B cell (primary cell): ENCODE measurements at regions not wholly inside any gene's neighbourhood (a gene's known extent, or its start where the extent isn't known, plus 50 kb on each side); places are given as distances from the start of the nearest gene placed in this dataset.

ENCODE experiments used
- ATAC-seq: fragments of 200-7000 bp; cut with Tn5 transposase; one replicate; pipeline ENCODE4 v1.10.0; 2021; ENCODE audit warnings: low read depth, mild to moderate bottlenecking, moderate number of reproducible peaks, moderate library complexity
- CTCF ChIA-PET: fragments of 350-600 bp; sonication (Branson Sonifier 250); formaldehyde crosslinking; loops from one replicate; lab custom pipeline; 2021; ENCODE audit warnings: antibody characterized with exemption, inconsistent platforms; lab: Charles Lee
- POLR2A ChIA-PET: fragments of 350-600 bp; sonication (Branson Sonifier 250); formaldehyde crosslinking; loops from one replicate; lab custom pipeline; 2021; ENCODE audit warnings: antibody characterized with exemption; lab: Charles Lee
- DNase-seq: peaks from one replicate; pipeline ENCODE4 v3.0.0; 2013
- H2AFZ ChIP-seq: 2 replicates; pipeline ENCODE4 v1.6.1; 2012; ENCODE audit warnings: mild to moderate bottlenecking, low read depth, low read length; ENCODE audit not compliant: insufficient read depth, poor library complexity, severe bottlenecking
- H3K27ac ChIP-seq, 2 donors: 1 replicate in 1 of 2; 2 replicates in 1 of 2; pipeline ENCODE4 v1.5.1; 2012 to 2013; ENCODE audit warnings: low read length in 2 of 2, mild to moderate bottlenecking in 2 of 2, moderate library complexity in 1 of 2
- H3K27me3 ChIP-seq, 4 experiments: fragments of 200-600 bp in 1 of 4; sonication (generic) in 1 of 4; replicated peaks in 1 of 4; 1 replicate in 2 of 4; 2 replicates in 2 of 4; pipeline versions ENCODE4 v1.6.1 to v1.7.0; 2013 to 2016; ENCODE audit warnings: low read length in 3 of 4, mild to moderate bottlenecking in 2 of 4, mixed read lengths in 1 of 4, moderate library complexity in 1 of 4; ENCODE audit not compliant: insufficient read depth in 4 of 4, control insufficient read depth in 3 of 4; ENCODE audit errors: control extremely low read depth in 1 of 4
- H3K36me3 ChIP-seq, 2 experiments: replicated peaks in 1 of 2; 1 replicate in 1 of 2; 2 replicates in 1 of 2; pipeline versions ENCODE4 v1.6.1 to v1.7.1; 2013; ENCODE audit warnings: low read length in 1 of 2; ENCODE audit not compliant: insufficient read depth in 2 of 2, control insufficient read depth in 1 of 2; ENCODE audit errors: control extremely low read depth in 1 of 2, extremely low read depth in 1 of 2
- H3K4me1 ChIP-seq, 2 donors: fragments of 200-600 bp in 1 of 2; sonication (generic) in 1 of 2; 1 replicate in 1 of 2; 2 replicates in 1 of 2; pipeline versions ENCODE4 v1.5.1 to v1.6.1; 2013 to 2017; ENCODE audit warnings: low read length in 2 of 2; ENCODE audit not compliant: control insufficient read depth in 2 of 2, insufficient read depth in 2 of 2
- H3K4me2 ChIP-seq: replicated peaks from 2 replicates; pipeline ENCODE3; 2012; ENCODE audit warnings: mild to moderate bottlenecking, low read depth, low read length; ENCODE audit not compliant: poor library complexity, severe bottlenecking
- H3K4me3 ChIP-seq, 5 experiments: fragments of 200-600 bp in 1 of 5; sonication (generic) in 1 of 5; 1 replicate in 3 of 5; 2 replicates in 2 of 5; pipeline versions ENCODE4 v1.5.1 to v1.7.0; 2011 to 2016; ENCODE audit warnings: low read length in 4 of 5, mild to moderate bottlenecking in 4 of 5, low read depth in 2 of 5, control low read depth in 1 of 5, moderate library complexity in 1 of 5; ENCODE audit not compliant: insufficient read depth in 1 of 5; ENCODE audit errors: control extremely low read depth in 1 of 5, extremely low read depth in 1 of 5
- H3K79me2 ChIP-seq: fragments of 200-600 bp; sonication (generic); one replicate; pipeline ENCODE4 v1.6.0; 2016; ENCODE audit warnings: low read length; ENCODE audit not compliant: control insufficient read depth, insufficient read depth
- H3K9ac ChIP-seq: fragments of 200-600 bp; sonication (generic); 2 replicates; pipeline ENCODE4 v1.6.1; 2017; ENCODE audit warnings: mild to moderate bottlenecking, low read length, moderate library complexity
- H3K9me3 ChIP-seq, 3 donors: one replicate each; pipeline versions ENCODE4 v1.6.1 to v1.7.1; 2013; ENCODE audit warnings: low read length in 2 of 3; ENCODE audit not compliant: control insufficient read depth in 2 of 3, insufficient read depth in 1 of 3; ENCODE audit errors: control extremely low read depth in 1 of 3
- H4K20me1 ChIP-seq: 2 replicates; pipeline ENCODE4 v1.6.0; 2012; ENCODE audit warnings: mild to moderate bottlenecking, low read length; ENCODE audit not compliant: insufficient read depth, control insufficient read depth, poor library complexity, severe bottlenecking
- H3K27ac Mint-ChIP-seq: one replicate; pipeline ENCODE4 v1.8.0; 2021; ENCODE audit warnings: mixed read lengths
- H3K27me3 Mint-ChIP-seq: one replicate; pipeline ENCODE4 v1.8.0; 2021; ENCODE audit warnings: mixed read lengths
- H3K4me1 Mint-ChIP-seq: one replicate; pipeline ENCODE4 v1.8.0; 2021; ENCODE audit warnings: mixed read lengths
- H3K4me3 Mint-ChIP-seq: one replicate; pipeline ENCODE4 v1.8.0; 2021; ENCODE audit warnings: mixed read lengths
- H3K9me3 Mint-ChIP-seq: one replicate; pipeline ENCODE4 v1.8.0; 2022; ENCODE audit warnings: mixed read lengths; ENCODE audit not compliant: insufficient read depth
- CTCF ChIP-seq: fragments of 200-600 bp; IDR thresholded peaks from one replicate; pipeline ENCODE4 v1.8.0; 2022; ENCODE audit warnings: antibody characterized with exemption, mild to moderate bottlenecking
- EZH2 ChIP-seq: IDR thresholded peaks from 2 replicates; pipeline ENCODE4 v1.6.1; 2012; ENCODE audit warnings: borderline replicate concordance, low read depth, mild to moderate bottlenecking, moderate library complexity, low read length; ENCODE audit not compliant: insufficient read depth, poor library complexity, severe bottlenecking
- WGBS: methylation state at CpG from one replicate; pipeline ENCODE4 v1.1.5; 2013; ENCODE audit warnings: missing lambda C conversion rate; ENCODE audit not compliant: insufficient coverage; 5-methylcytosine and 5-hydroxymethylcytosine counted together
- intact Hi-C: fragments of 100-400 bp; cut with micrococcal nuclease; formaldehyde crosslinking; loops from one replicate; pipeline ENCODE4 v1.10.0; 2022

DNA sequence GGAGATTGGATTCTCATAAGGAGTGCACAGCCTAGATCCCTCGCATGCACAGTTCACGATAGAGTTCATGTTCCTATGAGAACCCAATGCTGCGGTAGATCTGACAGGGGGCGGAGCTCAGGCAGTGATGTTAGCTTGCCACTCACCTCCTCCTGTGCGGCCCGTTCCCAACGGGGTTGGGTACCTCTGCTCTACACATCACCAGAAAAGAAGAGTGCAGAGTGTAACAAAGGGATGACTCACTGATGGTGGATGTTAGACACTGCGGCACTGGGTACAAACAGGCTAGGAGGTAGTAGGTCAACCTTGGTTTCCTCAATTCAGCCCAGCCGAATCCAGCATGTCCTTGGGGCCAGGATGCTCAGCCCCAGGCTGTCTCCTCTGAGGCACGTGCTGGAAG lies 66.8 kb upstream of the CHST15 start:
- TF ChIP-seq CTCF (no peak), EZH2 (no peak)
- Histone ChIP-seq H3K9me3 (peaks cover 0 to 7% (median 0%) of the 10 kb centered on the region in 3 donors), H3K4me3 (no peak overlapping the region), H3K4me2 (no peak overlapping the region), H2AFZ (no peak overlapping the region), H3K27ac (no peak overlapping the region), H3K36me3 (no peaks in the 10 kb centered on the region), H3K79me2 (no peaks in the 10 kb centered on the region), H3K9ac (no peak overlapping the region), H4K20me1 (no peaks in the 10 kb centered on the region), H3K4me1 (no peaks in the 10 kb centered on the region), H3K27me3 (no peaks in the 10 kb centered on the region)
- H3K27ac Mint-ChIP-seq, result no peak overlapping the region
- no peak overlapping the region for H3K4me3 Mint-ChIP-seq
- ATAC-seq, result no peak
- DNase-seq, result no peak
- H3K27me3 Mint-ChIP-seq, result peaks cover 10% of the 10 kb centered on the region
- H3K4me1 Mint-ChIP-seq, result peaks cover 2% of the 10 kb centered on the region
- intact Hi-C loops, result no loop called here
- ChIA-PET POLR2A (no interaction called here), CTCF (interaction anchor here (0.9 kb wide), 1 partner anchor 32 kb away, joined by 3 read pairs; no protein-coding TSS in a partner anchor)
- no peaks in the 10 kb centered on the region for H3K9me3 Mint-ChIP-seq
- WGBS, result 92% methylated on average over 10 of the region's 10 CpGs

GRCh38 chr10:124159153-124159552 lies 65.8 kb upstream of the CHST15 start:
- H3K9me3 Mint-ChIP-seq, result no peaks in the 10 kb centered on the region
- ChIA-PET POLR2A (no interaction called here), CTCF (interaction anchor here (1.1 to 1.3 kb wide), 2 partner anchors 163 to 230 kb away, joined by 3 to 7 read pairs; no protein-coding TSS in a partner anchor)
- H3K4me2 ChIP-seq, result no peak overlapping the region
- H3K4me3 Mint-ChIP-seq, result no peak overlapping the region
- peaks cover 10% of the 10 kb centered on the region for H3K27me3 Mint-ChIP-seq
- peaks cover 3% of the 10 kb centered on the region for H3K4me1 Mint-ChIP-seq
- H3K79me2 ChIP-seq, result no peaks in the 10 kb centered on the region
- H3K4me3 ChIP-seq, result no peak overlapping the region
- no peaks in the 10 kb centered on the region for H3K27me3 ChIP-seq
- no peak overlapping the region for H3K27ac ChIP-seq
- TF ChIP-seq EZH2, result no peak
- no peak for TF ChIP-seq CTCF
- H3K4me1 ChIP-seq, result no peaks in the 10 kb centered on the region
- H3K9me3 ChIP-seq, result peaks cover 0 to 7% (median 0%) of the 10 kb centered on the region in 3 donors
- H2AFZ ChIP-seq, result no peak overlapping the region
- no peaks in the 10 kb centered on the region for H4K20me1 ChIP-seq
- intact Hi-C loops, result no loop called here
- no peak overlapping the region for H3K27ac Mint-ChIP-seq
- ATAC-seq (no peak), DNase-seq (no peak)
- H3K9ac ChIP-seq, result no peak overlapping the region
- 60% methylated on average over 4 of the region's 5 CpGs for WGBS
- H3K36me3 ChIP-seq, result no peaks in the 10 kb centered on the region
